ENCODE measurements at regions not wholly inside any gene's neighbourhood (a gene's known extent, or its start where the extent isn't known, plus 50 kb on each side); places are given as distances from the start of the nearest gene placed in this dataset.

DNA sequence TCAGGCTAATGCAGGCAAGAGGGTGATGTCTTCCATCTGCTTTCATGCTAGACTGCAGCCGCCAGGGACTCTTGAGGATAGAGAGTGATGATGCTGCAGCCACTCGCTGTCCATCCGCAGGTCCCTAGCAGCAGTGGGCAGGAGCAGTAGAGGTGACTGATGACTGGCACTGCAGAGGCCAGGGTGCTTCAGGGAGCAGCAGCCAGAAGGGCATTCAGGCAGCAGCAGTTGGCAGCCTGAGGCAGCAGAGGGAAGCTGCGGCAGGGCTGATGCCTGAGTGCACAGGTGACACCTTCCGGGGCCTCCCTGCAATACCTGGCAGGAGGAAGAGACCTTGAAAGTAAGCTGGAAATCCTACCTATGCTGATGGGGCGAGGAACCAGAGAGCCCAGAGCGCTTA lies 214.2 kb downstream of the ICOS start:
- DNase-seq (ENCODE audit: low spot score) (no peak), ATAC-seq (ENCODE audit: low FRiP score) (no peak)
- no peak for TF ChIP-seq CTCF (IDR thresholded peaks at IDR 0.05)

DNA sequence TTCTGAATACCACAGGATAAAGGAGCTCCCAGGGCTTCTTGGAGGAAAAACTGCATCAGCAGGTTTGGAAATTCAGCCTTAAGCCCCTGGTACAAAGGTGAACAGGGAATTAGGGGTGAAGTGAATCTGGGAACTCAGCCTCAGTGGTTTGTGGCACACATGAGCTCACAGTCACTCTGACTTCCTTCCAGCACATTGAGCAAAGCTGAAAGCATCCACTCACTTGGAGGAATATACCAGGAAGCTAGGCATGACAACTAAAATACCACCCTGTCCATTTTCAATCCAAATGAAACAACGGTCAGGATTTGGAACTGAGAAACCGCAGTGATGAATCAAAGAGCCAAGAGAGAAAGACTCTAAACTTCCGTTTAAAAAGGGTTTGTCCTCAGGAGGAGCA lies 216.1 kb downstream of the ICOS start:
- ATAC-seq (ENCODE audit: low FRiP score) (no peak), DNase-seq (ENCODE audit: low spot score) (no peak)
- TF ChIP-seq CTCF (IDR thresholded peaks at IDR 0.05), result no peak

- no peak for ATAC-seq (ENCODE audit: low FRiP score)
- no peak for TF ChIP-seq CTCF (IDR thresholded peaks at IDR 0.05)
- no peak for DNase-seq (ENCODE audit: low spot score)
These were observed 218.3 kb downstream of the ICOS start for GRCh38 chr2:204154863-204155262.

DNA sequence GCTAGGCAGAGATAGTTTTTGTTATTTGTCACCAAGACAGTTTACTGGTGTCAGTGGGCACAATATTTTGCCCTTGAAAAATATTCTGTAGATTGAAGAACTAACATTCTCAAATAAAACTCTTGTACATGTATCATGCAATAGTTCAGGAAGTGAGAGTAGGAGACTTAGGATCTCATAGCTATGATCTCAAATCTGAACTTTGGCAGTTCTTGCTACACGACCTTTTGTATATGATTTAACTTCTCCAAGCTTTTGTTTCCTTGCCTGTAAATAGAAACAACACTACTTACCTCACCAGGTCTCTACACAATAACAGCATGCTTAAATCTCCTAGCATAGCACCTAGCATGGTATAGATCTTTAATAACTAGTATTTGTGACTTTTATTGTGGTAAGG lies 219.9 kb downstream of the ICOS start:
- no peak for TF ChIP-seq CTCF (IDR thresholded peaks at IDR 0.05)
- DNase-seq (ENCODE audit: low spot score) (no peak), ATAC-seq (ENCODE audit: low FRiP score) (no peak)

GRCh38 chr2:204157684-204158083 lies 221.1 kb downstream of the ICOS start:
- ATAC-seq (ENCODE audit: low FRiP score), result no peak
- TF ChIP-seq CTCF (IDR thresholded peaks at IDR 0.05), result no peak
- no peak for DNase-seq (ENCODE audit: low spot score)

GRCh38 chr2:204159526-204159925 lies 223.0 kb downstream of the ICOS start:
- no peak for TF ChIP-seq CTCF (IDR thresholded peaks at IDR 0.05)
- no peak for DNase-seq (ENCODE audit: low spot score)
- no peak for ATAC-seq (ENCODE audit: low FRiP score)

DNA sequence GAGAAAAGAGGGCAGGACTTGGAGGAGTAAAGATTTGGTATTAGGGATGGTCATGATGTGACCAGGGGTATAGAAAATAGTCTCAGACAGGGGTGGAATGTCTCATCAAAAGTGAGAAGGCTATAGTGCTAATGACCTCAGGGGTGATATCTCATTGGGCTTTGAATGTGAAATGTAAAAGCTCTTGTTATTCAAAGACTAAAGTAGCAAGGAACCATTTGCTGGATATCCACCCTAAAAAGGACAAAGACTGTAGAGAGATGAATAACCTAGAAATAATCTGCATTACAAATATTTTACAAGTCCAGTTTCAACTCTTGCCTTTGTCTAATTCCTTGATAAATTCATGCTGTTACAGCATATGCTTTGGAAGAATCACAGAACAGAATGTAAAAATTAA lies 224.4 kb downstream of the ICOS start:
- no peak for DNase-seq (ENCODE audit: low spot score)
- no peak for TF ChIP-seq CTCF (IDR thresholded peaks at IDR 0.05)
- ATAC-seq (ENCODE audit: low FRiP score), result no peak
